ENCODE measurements at regions not wholly inside any gene's neighbourhood (a gene's known extent, or its start where the extent isn't known, plus 50 kb on each side); places are given as distances from the start of the nearest gene placed in this dataset.

- no peaks in the 10 kb centered on the region for H4K20me1 ChIP-seq (ENCODE audit: insufficient read depth)
- H3F3A ChIP-seq (ENCODE audit: insufficient read depth, low read length, poor library complexity, severe bottlenecking) = no peaks in the 10 kb centered on the region
- H3K9ac ChIP-seq (ENCODE audit: low read length) = no peak overlapping the region
- H3K79me2 ChIP-seq (replicated peaks; ENCODE audit: insufficient read depth, low read length) = no peaks in the 10 kb centered on the region
- H2AFZ ChIP-seq (ENCODE audit: low read depth, low read length) = no peak overlapping the region
- no peak overlapping the region for H3K4me3 ChIP-seq (ENCODE audit: low read length)
- H3K9me2 ChIP-seq (ENCODE audit: insufficient read depth, low read length) = no peaks in the 10 kb centered on the region
- no peaks in the 10 kb centered on the region for H3K27me3 ChIP-seq (ENCODE audit: insufficient read depth, low read depth, low read length)
- no peak overlapping the region for H3K27ac ChIP-seq (ENCODE audit: low read length)
- H3K36me3 ChIP-seq (ENCODE audit: insufficient read depth, low read length) = no peaks in the 10 kb centered on the region
- no peaks in the 10 kb centered on the region for H3K9me3 ChIP-seq (ENCODE audit: low read length)
- H3K4me2 ChIP-seq (ENCODE audit: low read length) = no peak overlapping the region
- no peak for TF ChIP-seq EZH2 (IDR thresholded peaks at IDR 0.05; ENCODE audit: borderline replicate concordance, insufficient read depth, low read length, poor library complexity, severe bottlenecking)
- TF ChIP-seq SMC3 (conservative IDR thresholded peaks at IDR 0.05; ENCODE audit: poor library complexity) = no peak
- TF ChIP-seq POLR2AphosphoS5 (IDR thresholded peaks at IDR 0.05) = no peak
- TF ChIP-seq EP300 (conservative IDR thresholded peaks at IDR 0.05; ENCODE audit: poor library complexity, severe bottlenecking) = no peak
- TF ChIP-seq MXI1 (conservative IDR thresholded peaks at IDR 0.05; ENCODE audit: poor library complexity, severe bottlenecking) = no peak
- no peak for TF ChIP-seq REST (IDR thresholded peaks at IDR 0.05; ENCODE audit: borderline replicate concordance)
- no peak for TF ChIP-seq TAF1 (IDR thresholded peaks at IDR 0.05; ENCODE audit: low read depth)
- TF ChIP-seq RAD21 (conservative IDR thresholded peaks at IDR 0.05) = no peak
- TF ChIP-seq CTCF (IDR thresholded peaks at IDR 0.05; ENCODE audit: poor library complexity, severe bottlenecking) = no peak
Measured at GRCh38 chr5:117255211-117256027, 680.8 kb upstream of the SEMA6A start.

GRCh38 chr5:117252566-117252965 lies 677.9 kb upstream of the SEMA6A start:
- Histone ChIP-seq H3K9me2 (ENCODE audit: insufficient read depth, low read length) (no peaks in the 10 kb centered on the region), H3K4me3 (ENCODE audit: low read length) (no peak overlapping the region), H3K79me2 (replicated peaks; ENCODE audit: insufficient read depth, low read length) (no peaks in the 10 kb centered on the region), H3K9ac (ENCODE audit: low read length) (no peak overlapping the region), H2AFZ (ENCODE audit: low read depth, low read length) (no peak overlapping the region), H3K4me2 (ENCODE audit: low read length) (no peak overlapping the region), H3K9me3 (ENCODE audit: low read length) (no peaks in the 10 kb centered on the region), H3K27ac (ENCODE audit: low read length) (no peak overlapping the region), H3F3A (ENCODE audit: insufficient read depth, low read length, poor library complexity, severe bottlenecking) (no peaks in the 10 kb centered on the region), H3K27me3 (ENCODE audit: insufficient read depth, low read depth, low read length) (no peaks in the 10 kb centered on the region), H4K20me1 (ENCODE audit: insufficient read depth) (no peaks in the 10 kb centered on the region), H3K36me3 (ENCODE audit: insufficient read depth, low read length) (no peaks in the 10 kb centered on the region)
- TF ChIP-seq CTCF (IDR thresholded peaks at IDR 0.05; ENCODE audit: poor library complexity, severe bottlenecking) (no peak), SMC3 (conservative IDR thresholded peaks at IDR 0.05; ENCODE audit: poor library complexity) (no peak), RAD21 (conservative IDR thresholded peaks at IDR 0.05) (no peak), EP300 (conservative IDR thresholded peaks at IDR 0.05; ENCODE audit: poor library complexity, severe bottlenecking) (no peak), POLR2AphosphoS5 (IDR thresholded peaks at IDR 0.05) (no peak), REST (IDR thresholded peaks at IDR 0.05; ENCODE audit: borderline replicate concordance) (no peak), TAF1 (IDR thresholded peaks at IDR 0.05; ENCODE audit: low read depth) (no peak), EZH2 (IDR thresholded peaks at IDR 0.05; ENCODE audit: borderline replicate concordance, insufficient read depth, low read length, poor library complexity, severe bottlenecking) (no peak), MXI1 (conservative IDR thresholded peaks at IDR 0.05; ENCODE audit: poor library complexity, severe bottlenecking) (no peak)
